ENCODE measurements at regions not wholly inside any gene's neighbourhood (a gene's known extent, or its start where the extent isn't known, plus 50 kb on each side); places are given as distances from the start of the nearest gene placed in this dataset.

GRCh38 chr5:82909771-82910170, 167.4 kb downstream of the TMEM167A start:
- no peak for ATAC-seq
- no peak for TF ChIP-seq CTCF (IDR thresholded peaks at IDR 0.05)
- Histone ChIP-seq H3K36me3 (no peaks in the 10 kb centered on the region), H3K4me3 (no peak overlapping the region), H3K27me3 (no peaks in the 10 kb centered on the region), H3K4me1 (no peaks in the 10 kb centered on the region), H3K9me3 (no peaks in the 10 kb centered on the region), H3K27ac (no peak overlapping the region)
- intact Hi-C loops (cut with DNase I), result no loop called here
- no peak for DNase-seq

- H3K36me3 ChIP-seq, result no peaks in the 10 kb centered on the region
- H3K27me3 ChIP-seq, result no peaks in the 10 kb centered on the region
- H3K4me3 ChIP-seq, result no peak overlapping the region
- intact Hi-C loops (cut with DNase I), result no loop called here
- DNase-seq (no peak), ATAC-seq (no peak)
- no peak for TF ChIP-seq CTCF (IDR thresholded peaks at IDR 0.05)
- H3K27ac ChIP-seq, result no peak overlapping the region
- peaks cover 0 to 16% of the 10 kb centered on the region in 2 donors for H3K9me3 ChIP-seq
- no peaks in the 10 kb centered on the region for H3K4me1 ChIP-seq
These were observed 171.2 kb downstream of the TMEM167A start for GRCh38 chr5:82905986-82906385.

GRCh38 chr5:82901281-82901888, 175.8 kb downstream of the TMEM167A start:
- intact Hi-C loops (cut with DNase I), result no loop called here
- Histone ChIP-seq H3K9me3 (peaks cover 0 to 23% of the 10 kb centered on the region in 2 donors), H3K27me3 (no peaks in the 10 kb centered on the region), H3K4me1 (no peaks in the 10 kb centered on the region), H3K4me3 (no peak overlapping the region), H3K27ac (no peak overlapping the region), H3K36me3 (no peaks in the 10 kb centered on the region)
- no peak for ATAC-seq
- TF ChIP-seq CTCF (IDR thresholded peaks at IDR 0.05), result no peak
- DNase-seq, result no peak

GRCh38 chr5:82894716-82895115, 182.5 kb downstream of the TMEM167A start:
- H3K36me3 ChIP-seq, result no peaks in the 10 kb centered on the region
- no peak overlapping the region for H3K4me3 ChIP-seq
- TF ChIP-seq CTCF (IDR thresholded peaks at IDR 0.05), result no peak
- no peak for ATAC-seq
- H3K27ac ChIP-seq, result no peak overlapping the region
- no peaks in the 10 kb centered on the region for H3K27me3 ChIP-seq
- DNase-seq, result peak in 2 of 4 donors; percentile 69 to 79
- intact Hi-C loops (cut with DNase I), result no loop called here
- H3K9me3 ChIP-seq, result no peaks in the 10 kb centered on the region
- H3K4me1 ChIP-seq, result no peaks in the 10 kb centered on the region

- DNase-seq (no peak), ATAC-seq (no peak)
- Histone ChIP-seq H3K9me3 (no peaks in the 10 kb centered on the region), H3K4me1 (no peaks in the 10 kb centered on the region), H3K27ac (no peak overlapping the region), H3K4me3 (no peak overlapping the region), H3K36me3 (no peaks in the 10 kb centered on the region), H3K27me3 (no peaks in the 10 kb centered on the region)
- TF ChIP-seq CTCF (IDR thresholded peaks at IDR 0.05), result no peak
- intact Hi-C loops (cut with DNase I), result no loop called here
These were observed 188.1 kb downstream of the TMEM167A start for GRCh38 chr5:82889088-82889487.
